Right kidney (tissue), 1 donor: ENCODE measurements at regions not wholly inside any gene's neighbourhood (a gene's known extent, or its start where the extent isn't known, plus 50 kb on each side); places are given as distances from the start of the nearest gene placed in this dataset.
"Not testable (repeated sequence)": the region's sequence is repeated elsewhere in the genome, so short reads cannot be mapped to it uniquely, and the experiment has no call there.

ENCODE experiments used
- DNase-seq: peaks from one replicate; pipeline ENCODE4 v3.0.0-alpha.2; 2016

DNA sequence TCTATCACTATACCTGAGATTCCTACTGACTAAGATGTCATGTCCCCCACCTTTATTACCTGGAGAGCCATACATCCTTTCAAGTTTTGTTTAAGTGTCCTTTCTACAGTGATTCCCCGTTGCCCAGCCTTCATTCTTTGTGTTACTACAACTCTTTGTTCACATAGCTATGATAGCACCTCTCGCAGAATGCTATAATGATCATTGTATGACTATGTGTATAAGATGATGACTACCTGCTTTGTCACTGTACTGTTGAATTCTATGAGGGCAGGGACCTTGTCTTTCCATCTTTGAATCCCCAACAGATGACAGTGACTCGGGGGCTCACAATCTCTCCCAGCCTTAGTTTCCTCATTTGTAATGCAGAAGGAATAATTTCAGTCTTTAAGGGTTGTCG, 361.2 kb downstream of the NPR3 start:
- no peak for DNase-seq

GRCh38 chr5:33072726-33073125, 361.6 kb downstream of the NPR3 start:
- no peak for DNase-seq

GRCh38 chr5:33073881-33074327, 362.8 kb downstream of the NPR3 start:
- no peak for DNase-seq

DNA sequence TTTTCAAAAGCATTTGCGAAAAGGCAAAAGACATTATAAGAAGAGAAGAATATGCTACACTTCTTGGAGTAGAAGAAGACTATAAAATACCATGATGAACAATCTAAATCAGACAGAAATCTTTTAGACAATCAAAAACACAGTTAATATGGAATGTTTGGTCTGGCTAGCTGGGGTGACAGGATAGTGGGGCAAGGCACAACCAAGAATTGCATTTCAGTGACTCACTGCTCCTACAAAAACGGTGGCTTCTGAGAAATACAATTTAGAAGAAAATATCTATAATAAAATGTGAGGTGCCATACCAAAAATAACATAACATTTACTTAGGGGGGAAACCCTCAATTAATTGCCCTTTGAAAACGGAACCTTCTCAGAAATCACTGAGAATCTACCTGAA, 363.4 kb downstream of the NPR3 start:
- DNase-seq: no peak

DNA sequence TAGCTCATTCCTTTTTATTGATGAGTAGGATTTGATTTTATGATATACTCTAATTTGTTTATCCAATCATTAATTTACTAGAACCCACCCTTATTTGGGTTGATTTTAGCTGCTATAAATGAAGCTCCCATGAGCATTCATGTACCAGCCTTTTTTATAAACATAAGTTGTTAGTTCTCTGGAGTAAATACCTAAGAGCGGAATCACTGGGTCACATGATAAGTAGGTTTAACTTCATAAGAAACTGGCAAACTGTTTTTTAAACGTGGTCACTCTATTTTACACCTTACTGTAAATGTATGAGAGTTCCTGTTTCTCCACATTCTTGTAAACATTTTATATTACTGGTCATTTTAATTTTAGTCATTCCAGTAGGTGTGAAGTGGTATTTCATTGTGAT, 364.6 kb downstream of the NPR3 start:
- no peak for DNase-seq

GRCh38 chr5:33079548-33079947, 361.2 kb upstream of the TARS1 start:
- DNase-seq: peak; percentile 4

DNA sequence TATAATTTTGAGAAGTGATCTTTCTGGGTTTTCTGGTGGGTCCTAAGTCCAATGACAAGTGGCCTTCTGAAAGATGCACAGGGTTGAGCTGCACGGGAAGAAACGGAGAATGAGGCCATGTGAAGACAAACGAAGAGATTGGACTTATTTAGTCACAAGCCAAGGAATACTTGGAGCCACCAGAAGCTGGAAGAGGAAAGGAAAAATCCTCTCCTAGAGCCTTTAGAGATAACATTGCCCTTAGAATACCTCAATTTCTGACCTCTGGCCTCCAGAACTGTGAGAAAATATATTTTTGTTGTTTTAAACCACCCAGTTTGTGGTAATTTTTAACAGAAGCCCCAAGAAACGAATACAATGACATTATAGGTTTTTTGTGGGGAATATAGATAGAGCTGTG, 360.5 kb upstream of the TARS1 start:
- no peak for DNase-seq

GRCh38 chr5:33088176-33088575, 352.6 kb upstream of the TARS1 start:
- DNase-seq: no peak

- no peak for DNase-seq
Measured at GRCh38 chr5:33091571-33092363, 349.0 kb upstream of the TARS1 start.

- DNase-seq: no peak
Measured at GRCh38 chr5:33092719-33093118, 348.0 kb upstream of the TARS1 start.

DNA sequence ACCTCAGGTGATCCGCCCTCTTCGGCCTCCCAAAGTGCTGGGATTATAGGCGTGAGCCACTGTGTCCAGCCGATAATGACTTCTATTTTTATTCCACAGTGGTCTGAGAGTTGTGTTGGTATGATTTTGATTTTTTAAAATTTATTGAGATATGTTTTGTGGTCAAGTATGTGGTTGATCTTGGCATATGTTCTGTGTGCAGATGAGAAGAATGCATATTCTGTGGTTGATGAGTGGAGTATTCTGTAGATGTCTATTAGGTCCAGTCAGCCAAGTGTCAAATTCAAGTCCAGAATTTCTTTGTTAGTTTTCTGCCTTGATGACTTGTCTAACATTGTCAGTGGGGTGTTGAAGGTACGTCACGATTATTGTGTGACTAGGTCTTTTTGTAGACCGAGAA, 338.2 kb upstream of the TARS1 start:
- DNase-seq: no peak

- DNase-seq: no peak
Measured at GRCh38 chr5:33105521-33105941, 335.2 kb upstream of the TARS1 start.

- DNase-seq: not testable (repeated sequence)
Measured at GRCh38 chr5:33110496-33110895, 330.3 kb upstream of the TARS1 start.

DNA sequence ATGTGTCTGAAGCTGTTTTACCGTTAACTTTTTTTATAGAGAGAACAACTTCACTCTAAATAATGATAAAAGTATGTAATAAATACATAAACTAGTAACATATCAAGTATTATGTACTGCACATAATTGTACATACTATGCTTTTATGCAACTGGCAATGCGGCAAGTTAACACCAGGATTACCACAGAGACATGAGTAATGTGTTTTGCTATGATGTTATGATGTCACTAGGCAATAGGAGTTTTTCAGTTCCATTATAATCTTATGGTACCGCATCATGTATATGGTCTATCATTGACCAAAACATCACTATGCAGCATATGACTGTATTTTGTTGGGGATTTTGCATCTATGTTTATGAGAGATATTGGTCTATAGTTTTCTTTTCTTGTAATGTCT, 326.4 kb upstream of the TARS1 start:
- no peak for DNase-seq

DNA sequence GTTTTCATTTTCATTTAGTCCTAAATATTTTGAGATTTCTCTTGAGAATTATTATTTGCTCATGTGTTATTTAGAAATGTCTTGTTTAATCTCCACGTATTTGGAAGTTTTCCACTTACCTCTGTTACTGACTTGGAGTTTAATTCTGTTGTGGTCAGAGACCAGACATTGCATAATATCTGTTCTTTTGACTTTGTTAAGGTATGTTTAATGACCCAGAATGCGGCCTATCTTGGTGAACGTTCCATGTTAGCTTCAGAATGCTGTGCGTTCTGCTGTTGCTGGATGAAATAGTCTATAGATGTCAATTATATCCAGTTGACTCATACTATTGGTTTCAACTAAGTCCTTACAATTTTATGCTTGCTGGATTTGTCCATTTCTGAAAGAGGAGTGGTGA, 325.3 kb upstream of the TARS1 start:
- DNase-seq: no peak

- no peak for DNase-seq
Measured at GRCh38 chr5:33118761-33119415, 321.9 kb upstream of the TARS1 start.

DNA sequence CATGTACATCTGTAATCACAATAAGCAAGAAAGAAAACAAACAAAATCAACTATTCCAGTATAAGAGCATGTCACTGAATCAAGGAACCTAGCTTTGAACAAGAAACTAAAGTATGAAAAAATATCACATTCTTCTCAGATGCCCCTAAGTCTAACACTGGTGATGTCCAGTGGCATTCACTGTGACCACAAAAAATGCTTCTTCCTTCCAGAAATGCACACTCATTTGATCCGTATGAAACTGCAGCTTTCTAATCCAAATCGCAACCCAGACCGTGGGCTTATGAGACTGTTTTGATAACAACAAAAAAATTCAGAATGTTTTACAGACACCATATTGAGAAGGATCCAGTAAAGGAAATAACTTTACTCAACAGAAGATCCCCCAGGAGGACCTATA, 320.1 kb upstream of the TARS1 start:
- no peak for DNase-seq

DNA sequence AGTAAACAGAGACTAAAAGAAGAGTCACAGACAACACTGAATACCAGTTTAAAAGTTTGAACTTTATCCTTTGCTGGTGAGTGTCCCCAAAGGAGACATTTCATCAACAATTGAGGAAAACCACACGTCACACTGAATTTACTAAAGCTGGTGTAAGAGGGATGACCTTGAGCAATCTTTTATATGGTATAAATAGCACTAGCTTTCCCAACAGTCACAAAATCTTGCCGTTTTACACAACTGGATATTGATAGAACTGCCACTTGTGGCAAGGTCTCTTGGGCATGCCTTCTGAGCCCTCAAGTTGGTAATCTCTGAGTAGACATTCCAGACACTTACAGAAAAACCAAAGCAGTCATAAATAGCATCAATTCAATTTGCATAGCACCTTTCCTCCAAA, 311.5 kb upstream of the TARS1 start:
- no peak for DNase-seq

DNA sequence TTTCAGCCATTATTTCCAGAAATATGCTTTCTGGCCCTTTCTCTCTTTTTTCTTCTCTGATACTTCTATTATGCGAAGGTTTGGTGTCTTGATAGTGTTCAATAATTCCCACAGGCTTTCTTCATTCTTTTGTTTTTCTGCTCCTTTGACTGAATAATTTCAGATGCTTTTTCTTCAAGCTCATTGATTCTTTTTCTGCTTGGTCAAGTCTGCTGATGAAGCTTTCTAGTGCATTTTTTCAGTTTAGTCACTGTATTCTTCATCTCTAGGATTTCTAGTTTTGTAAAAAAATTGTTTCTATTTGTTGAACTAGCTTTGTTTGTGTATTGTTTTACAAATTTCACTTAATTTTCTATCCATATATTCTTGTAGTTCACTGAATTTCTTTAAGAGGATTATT, 304.0 kb upstream of the TARS1 start:
- DNase-seq: no peak

GRCh38 chr5:33138145-33138544, 302.6 kb upstream of the TARS1 start:
- DNase-seq: not testable (repeated sequence)

GRCh38 chr5:33143405-33144123, 297.2 kb upstream of the TARS1 start:
- DNase-seq: no peak

- DNase-seq: no peak
Measured at GRCh38 chr5:33146881-33147280, 293.9 kb upstream of the TARS1 start.

DNA sequence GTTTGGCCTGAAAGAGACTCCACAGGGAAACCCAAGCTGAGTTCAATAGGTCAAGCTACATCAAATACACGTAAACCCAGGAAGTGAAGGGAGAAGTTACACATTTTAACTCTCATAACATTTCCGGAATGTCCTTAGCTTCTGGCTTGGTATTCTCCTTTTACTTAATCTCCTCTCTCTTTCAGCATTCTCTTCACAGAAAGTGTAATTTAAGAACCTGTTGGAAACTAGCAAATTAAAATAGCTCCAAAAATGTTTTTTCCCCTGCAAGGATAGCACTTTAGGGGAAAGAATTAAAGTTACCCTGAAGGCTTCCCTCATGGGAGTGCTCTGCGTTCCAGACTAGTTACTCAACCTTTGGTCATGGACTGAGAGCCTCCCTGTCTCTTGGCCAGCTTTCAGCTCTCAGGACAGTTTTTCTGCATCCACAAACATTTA, 292.7 kb upstream of the TARS1 start:
- DNase-seq: no peak
